ENCODE measurements at regions not wholly inside any gene's neighbourhood (a gene's known extent, or its start where the extent isn't known, plus 50 kb on each side); places are given as distances from the start of the nearest gene placed in this dataset.

- no peak for TF ChIP-seq CTCF (conservative IDR thresholded peaks at IDR 0.05; ENCODE audit: low read depth, low read length)
- no peak for TF ChIP-seq EZH2 (IDR thresholded peaks at IDR 0.05; ENCODE audit: borderline replicate concordance, low read depth, low read length, poor library complexity, severe bottlenecking)
Measured at GRCh38 chr1:82700476-82700875, 899.7 kb downstream of the ADGRL2 start.

Data from A673 (cell line).